ENCODE measurements at regions not wholly inside any gene's neighbourhood (a gene's known extent, or its start where the extent isn't known, plus 50 kb on each side); places are given as distances from the start of the nearest gene placed in this dataset.

- TF ChIP-seq PHB2 (IDR thresholded peaks at IDR 0.05; ENCODE audit: low read depth): 0 out of 2 replicates have a peak, but pooled peaks have one; percentile 32
- TF ChIP-seq ZSCAN32 (CRISPR knock-in tag; IDR thresholded peaks at IDR 0.05): no peak
- no peak for TF ChIP-seq KAT8 (IDR thresholded peaks at IDR 0.05; ENCODE audit: low read depth)
- TF ChIP-seq DMBX1 (CRISPR knock-in tag; IDR thresholded peaks at IDR 0.05; ENCODE audit: borderline replicate concordance): no peak
- no peak for TF ChIP-seq ZNF121 (CRISPR knock-in tag; conservative IDR thresholded peaks at IDR 0.05)
- TF ChIP-seq NCOA1 (IDR thresholded peaks at IDR 0.05; ENCODE audit: low read depth): peak; percentile 34; the same call in 1 of the 2 replicates
- TF ChIP-seq WHSC1 (IDR thresholded peaks at IDR 0.05; ENCODE audit: low read length): no peak
- peak; percentile 63; the same call in 1 of the 2 replicates for TF ChIP-seq SOX6 (IDR thresholded peaks at IDR 0.05)
- TF ChIP-seq MCM3 (IDR thresholded peaks at IDR 0.05): no peak
- TF ChIP-seq ELF1 (tag; IDR thresholded peaks at IDR 0.05): 0 out of 2 replicates have a peak, but pooled peaks have one; percentile 16
- no peak for TF ChIP-seq CHCHD3 (CRISPR knock-in tag; IDR thresholded peaks at IDR 0.05)
- TF ChIP-seq ELK1 (CRISPR knock-in tag; IDR thresholded peaks at IDR 0.05): no peak
- no peak for TF ChIP-seq ZNF592 (IDR thresholded peaks at IDR 0.05)
- no peak for TF ChIP-seq ZNF695 (CRISPR knock-in tag; IDR thresholded peaks at IDR 0.05)
- TF ChIP-seq SMAD1 (IDR thresholded peaks at IDR 0.05; ENCODE audit: low read depth, low read length, partially characterized antibody): no peak
- TF ChIP-seq, protein P1, sequence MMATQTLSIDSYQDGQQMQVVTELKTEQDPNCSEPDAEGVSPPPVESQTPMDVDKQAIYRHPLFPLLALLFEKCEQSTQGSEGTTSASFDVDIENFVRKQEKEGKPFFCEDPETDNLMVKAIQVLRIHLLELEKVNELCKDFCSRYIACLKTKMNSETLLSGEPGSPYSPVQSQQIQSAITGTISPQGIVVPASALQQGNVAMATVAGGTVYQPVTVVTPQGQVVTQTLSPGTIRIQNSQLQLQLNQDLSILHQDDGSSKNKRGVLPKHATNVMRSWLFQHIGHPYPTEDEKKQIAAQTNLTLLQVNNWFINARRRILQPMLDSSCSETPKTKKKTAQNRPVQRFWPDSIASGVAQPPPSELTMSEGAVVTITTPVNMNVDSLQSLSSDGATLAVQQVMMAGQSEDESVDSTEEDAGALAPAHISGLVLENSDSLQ (IDR thresholded peaks at IDR 0.05): peak; percentile 13; the same call in 1 of the 2 replicates
- no peak for TF ChIP-seq CREB5 (CRISPR knock-in tag; IDR thresholded peaks at IDR 0.05)
- TF ChIP-seq KLF13 (tag; IDR thresholded peaks at IDR 0.05; ENCODE audit: borderline replicate concordance, low read depth): no peak
- TF ChIP-seq TCF3 (CRISPR knock-in tag; IDR thresholded peaks at IDR 0.05): peak; percentile 98
- no peak for TF ChIP-seq PTBP1 (IDR thresholded peaks at IDR 0.05; ENCODE audit: low read depth, low read length)
- TF ChIP-seq ZNF282 (CRISPR knock-in tag; IDR thresholded peaks at IDR 0.05): no peak
- TF ChIP-seq CREB1 (IDR thresholded peaks at IDR 0.05): peak; percentile 32; the same call in 1 of the 2 replicates
- no peak for TF ChIP-seq CREB1 (CRISPR knock-in tag; IDR thresholded peaks at IDR 0.05)
- TF ChIP-seq ZNF41 (CRISPR knock-in tag; conservative IDR thresholded peaks at IDR 0.05): no peak
Measured at GRCh38 chr7:116439005-116439404, 60.5 kb upstream of the CAV2 start (continued).

All from K562 (cell line).